Neuronal stem cell (in vitro differentiated cells): ENCODE measurements at regions not wholly inside any gene's neighbourhood (a gene's known extent, or its start where the extent isn't known, plus 50 kb on each side); places are given as distances from the start of the nearest gene placed in this dataset.

Source experiments
- DNase-seq: peaks from one replicate; pipeline ENCODE4 v3.0.0-alpha.2; 2013; ENCODE audit warnings: low spot score
- H2AFZ ChIP-seq: one replicate; pipeline ENCODE4 v1.6.1; 2013; ENCODE audit warnings: mild to moderate bottlenecking, low read length, inconsistent platforms
- H2AK5ac ChIP-seq: 2 replicates; pipeline ENCODE4 v1.6.1; 2013; ENCODE audit warnings: low read depth, mild to moderate bottlenecking, inconsistent platforms, low read length, moderate library complexity, mixed read lengths
- H2BK120ac ChIP-seq: 2 replicates; pipeline ENCODE4 v1.6.1; 2013; ENCODE audit warnings: low read depth, mild to moderate bottlenecking, inconsistent platforms, low read length, moderate library complexity, mixed read lengths
- H2BK12ac ChIP-seq: one replicate; pipeline ENCODE4 v1.6.1; 2013; ENCODE audit warnings: low read length, inconsistent platforms
- H2BK15ac ChIP-seq: 2 replicates; pipeline ENCODE4 v1.6.1; 2013; ENCODE audit warnings: mild to moderate bottlenecking, low read length, inconsistent platforms, mixed read lengths
- H2BK5ac ChIP-seq: one replicate; pipeline ENCODE4 v1.6.1; 2013; ENCODE audit warnings: inconsistent platforms, mild to moderate bottlenecking, low read length, moderate library complexity
- H3K14ac ChIP-seq: one replicate; pipeline ENCODE4 v1.6.1; 2013; ENCODE audit warnings: low read length, inconsistent platforms
- H3K18ac ChIP-seq: 2 replicates; pipeline ENCODE4 v1.6.1; 2013; ENCODE audit warnings: low read length, inconsistent platforms
- H3K23ac ChIP-seq: 2 replicates; pipeline ENCODE4 v1.6.1; 2013; ENCODE audit warnings: low read depth, mild to moderate bottlenecking, mixed read lengths, low read length, inconsistent platforms; ENCODE audit not compliant: poor library complexity
- H3K27ac ChIP-seq: replicated peaks from 3 replicates; pipeline ENCODE4 v1.5.1; 2013; ENCODE audit warnings: low read length, inconsistent platforms
- H3K27me3 ChIP-seq, 3 experiments: 2 replicates each; pipeline ENCODE4 v1.6.1; 2013; ENCODE audit warnings: low read length in 3 of 3, mild to moderate bottlenecking in 2 of 3, inconsistent platforms in 1 of 3, low read depth in 1 of 3, mixed read lengths in 1 of 3, moderate library complexity in 1 of 3; ENCODE audit not compliant: control insufficient read depth in 3 of 3, insufficient read depth in 3 of 3
- H3K36me3 ChIP-seq, 2 donors: replicated peaks in 1 of 2; 2 replicates each; pipeline ENCODE4 v1.6.1; 2013; ENCODE audit warnings: low read length in 2 of 2; ENCODE audit not compliant: control insufficient read depth in 2 of 2, insufficient read depth in 2 of 2
- H3K4ac ChIP-seq: 2 replicates; pipeline ENCODE4 v1.6.1; 2013; ENCODE audit warnings: inconsistent platforms, mild to moderate bottlenecking, low read length, moderate library complexity
- H3K4me1 ChIP-seq, 2 donors: 1 replicate in 1 of 2; 2 replicates in 1 of 2; pipeline ENCODE4 v1.6.1; 2013; ENCODE audit warnings: low read length in 2 of 2, low read depth in 1 of 2; ENCODE audit not compliant: control insufficient read depth in 2 of 2, insufficient read depth in 1 of 2
- H3K4me2 ChIP-seq: one replicate; pipeline ENCODE4 v1.6.1; 2013; ENCODE audit warnings: mild to moderate bottlenecking, low read length, inconsistent platforms; ENCODE audit not compliant: insufficient read depth, poor library complexity, severe bottlenecking
- H3K4me3 ChIP-seq, 2 donors: 2 replicates each; pipeline ENCODE4 v1.5.1; 2013; ENCODE audit warnings: low read length in 2 of 2, mild to moderate bottlenecking in 2 of 2, inconsistent platforms in 1 of 2, moderate library complexity in 1 of 2
- H3K79me1 ChIP-seq: one replicate; pipeline ENCODE4 v1.6.1; 2013; ENCODE audit warnings: low read depth, mild to moderate bottlenecking, inconsistent platforms, low read length, moderate library complexity
- H3K9ac ChIP-seq: one replicate; pipeline ENCODE4 v1.6.1; 2013; ENCODE audit warnings: mild to moderate bottlenecking, low read depth, low read length, inconsistent platforms; ENCODE audit not compliant: poor library complexity
- H3K9me3 ChIP-seq, 2 donors: replicated peaks in 1 of 2; 2 replicates each; pipeline versions ENCODE3 to v1.6.1; 2013; ENCODE audit warnings: low read length in 2 of 2, mild to moderate bottlenecking in 2 of 2, inconsistent platforms in 1 of 2, low read depth in 1 of 2, mixed read lengths in 1 of 2, moderate library complexity in 1 of 2; ENCODE audit not compliant: control insufficient read depth in 2 of 2, insufficient read depth in 1 of 2
- H4K8ac ChIP-seq: one replicate; pipeline ENCODE4 v1.6.1; 2013; ENCODE audit warnings: low read depth, mild to moderate bottlenecking, inconsistent platforms, low read length, moderate library complexity
- H4K91ac ChIP-seq: one replicate; pipeline ENCODE4 v1.6.1; 2013; ENCODE audit warnings: low read length, low read depth, mild to moderate bottlenecking, inconsistent platforms; ENCODE audit not compliant: poor library complexity
- WGBS, 2 donors: extraction: QIAGEN DNeasy Blood & Tissue Kit; methylation state at CpG; one replicate each; pipeline ENCODE4 v1.1.7; 2013; ENCODE audit warnings: missing lambda C conversion rate in 2 of 2, mixed read lengths in 1 of 2; ENCODE audit not compliant: insufficient read length in 2 of 2, insufficient replicate concordance in 1 of 2; ENCODE audit errors: extremely low coverage in 2 of 2; 5-methylcytosine and 5-hydroxymethylcytosine counted together

- Histone ChIP-seq H3K27ac (no peak overlapping the region), H2BK12ac (no peak overlapping the region), H3K4me3 (no peak overlapping the region), H3K9ac (no peak overlapping the region), H3K27me3 (no peaks in the 10 kb centered on the region), H2BK5ac (no peak overlapping the region), H3K4ac (no peak overlapping the region), H2AFZ (no peak overlapping the region), H3K18ac (no peak overlapping the region), H3K36me3 (peaks cover 0 to 13% of the 10 kb centered on the region in 2 donors), H3K4me1 (peaks cover 6 to 7% of the 10 kb centered on the region in 2 donors), H3K4me2 (no peak overlapping the region), H4K8ac (no peak overlapping the region), H3K14ac (no peak overlapping the region), H3K79me1 (no peaks in the 10 kb centered on the region), H3K23ac (no peak overlapping the region), H2BK120ac (no peak overlapping the region), H3K9me3 (no peaks in the 10 kb centered on the region), H2AK5ac (no peak overlapping the region), H4K91ac (no peak overlapping the region), H2BK15ac (no peak overlapping the region)
- WGBS, 2 donors = no CpG with 5 or more reads among the region's 3 CpGs
- DNase-seq = no peak
Observed at GRCh38 chr1:39088658-39089057, 62.5 kb downstream of the NDUFS5 start.

- no peaks in the 10 kb centered on the region for H3K79me1 ChIP-seq
- no peak overlapping the region for H4K8ac ChIP-seq
- H4K91ac ChIP-seq = no peak overlapping the region
- H2AK5ac ChIP-seq = no peak overlapping the region
- peaks cover 0 to 11% of the 10 kb centered on the region in 2 donors for H3K36me3 ChIP-seq
- no peaks in the 10 kb centered on the region for H3K9me3 ChIP-seq
- peak overlapping the region; percentile 29 for H3K27ac ChIP-seq
- H3K18ac ChIP-seq = no peak overlapping the region
- no peak overlapping the region for H3K23ac ChIP-seq
- no peak overlapping the region for H3K9ac ChIP-seq
- H2AFZ ChIP-seq = peak overlapping the region; percentile 37
- H2BK15ac ChIP-seq = no peak overlapping the region
- no peak overlapping the region for H3K4me3 ChIP-seq
- no peak overlapping the region for H2BK5ac ChIP-seq
- WGBS, 2 donors = no CpG with 5 or more reads among the region's 3 CpGs
- H2BK12ac ChIP-seq = no peak overlapping the region
- H3K4me1 ChIP-seq = peaks cover 6 to 7% of the 10 kb centered on the region in 2 donors
- no peak overlapping the region for H3K14ac ChIP-seq
- no peak overlapping the region for H2BK120ac ChIP-seq
- no peaks in the 10 kb centered on the region for H3K27me3 ChIP-seq
- H3K4ac ChIP-seq = no peak overlapping the region
- no peak for DNase-seq
- H3K4me2 ChIP-seq = no peak overlapping the region
Observed at GRCh38 chr1:39089931-39090521, 63.9 kb downstream of the NDUFS5 start.

GRCh38 chr1:39090757-39091380, 64.7 kb downstream of the NDUFS5 start:
- Histone ChIP-seq H3K36me3 (peaks cover 0 to 7% of the 10 kb centered on the region in 2 donors), H3K4me2 (no peak overlapping the region), H3K23ac (no peak overlapping the region), H2BK120ac (no peak overlapping the region), H3K79me1 (no peaks in the 10 kb centered on the region), H3K9me3 (no peaks in the 10 kb centered on the region), H4K91ac (no peak overlapping the region), H3K14ac (no peak overlapping the region), H2AK5ac (no peak overlapping the region), H3K4ac (no peak overlapping the region), H3K4me3 (no peak overlapping the region), H3K27ac (no peak overlapping the region), H2BK12ac (no peak overlapping the region), H4K8ac (no peak overlapping the region), H2AFZ (no peak overlapping the region), H2BK5ac (no peak overlapping the region), H3K4me1 (peaks cover 6 to 7% of the 10 kb centered on the region in 2 donors), H3K27me3 (no peaks in the 10 kb centered on the region), H2BK15ac (no peak overlapping the region), H3K18ac (no peak overlapping the region), H3K9ac (no peak overlapping the region)
- no CpG with 5 or more reads among the region's 3 CpGs for WGBS, 2 donors
- DNase-seq = no peak

GRCh38 chr1:39091845-39092645, 65.9 kb downstream of the NDUFS5 start:
- H3K27me3 ChIP-seq = no peaks in the 10 kb centered on the region
- H4K91ac ChIP-seq = no peak overlapping the region
- H4K8ac ChIP-seq = no peak overlapping the region
- no peak overlapping the region for H2BK15ac ChIP-seq
- no peak overlapping the region for H3K27ac ChIP-seq
- H3K36me3 ChIP-seq = peaks cover 0 to 6% of the 10 kb centered on the region in 2 donors
- no peak overlapping the region for H3K4me2 ChIP-seq
- no peak overlapping the region for H2AFZ ChIP-seq
- no peak overlapping the region for H3K18ac ChIP-seq
- H2BK12ac ChIP-seq = no peak overlapping the region
- H3K79me1 ChIP-seq = no peaks in the 10 kb centered on the region
- DNase-seq = no peak
- no peak overlapping the region for H2BK5ac ChIP-seq
- no peak overlapping the region for H3K9ac ChIP-seq
- no peak overlapping the region for H3K23ac ChIP-seq
- peaks cover 4% of the 10 kb centered on the region in 2 donors for H3K4me1 ChIP-seq
- H3K9me3 ChIP-seq = no peaks in the 10 kb centered on the region
- no peak overlapping the region for H2AK5ac ChIP-seq
- no peak overlapping the region for H2BK120ac ChIP-seq
- no peak overlapping the region for H3K14ac ChIP-seq
- H3K4ac ChIP-seq = no peak overlapping the region
- H3K4me3 ChIP-seq = no peak overlapping the region
- no CpG with 5 or more reads among the region's 7 CpGs for WGBS, 2 donors
